ENCODE measurements at regions not wholly inside any gene's neighbourhood (a gene's known extent, or its start where the extent isn't known, plus 50 kb on each side); places are given as distances from the start of the nearest gene placed in this dataset.

DNA sequence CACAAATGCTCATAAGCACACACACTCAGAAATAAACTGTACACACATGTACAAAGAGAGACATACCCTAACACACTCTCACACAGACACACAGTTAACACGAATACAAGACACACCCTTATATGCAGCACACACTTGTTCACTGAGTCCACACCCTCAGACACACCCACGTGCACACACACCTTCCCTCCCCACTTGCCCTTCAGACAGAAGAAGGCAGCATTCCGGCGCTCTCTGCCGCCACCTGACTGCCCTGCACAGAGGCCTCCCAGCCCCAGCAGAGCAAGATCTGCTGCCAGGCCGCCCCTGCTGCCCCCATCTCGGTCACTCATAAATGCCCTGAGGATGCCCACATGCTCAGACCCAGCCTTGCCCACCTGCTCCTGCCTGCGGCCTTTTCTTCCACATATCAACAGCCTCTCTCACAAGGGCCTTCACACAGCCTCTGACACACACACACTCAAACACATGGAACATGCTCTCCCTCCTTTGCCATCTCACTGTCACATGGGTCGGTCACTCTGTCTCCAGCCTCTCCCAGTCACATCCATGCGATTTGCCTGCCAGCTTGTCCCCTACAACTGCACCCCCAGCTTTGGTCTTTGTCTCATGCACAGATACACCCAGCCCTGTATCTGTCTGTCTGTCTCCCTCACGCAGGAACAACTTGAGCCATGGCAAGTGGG is 71.1 kb downstream of the EPHB3 start:
- no peak overlapping the region for H3K4me3 ChIP-seq
- peak overlapping the region in 1 of 21 experiments; percentile 8 for H3K27ac ChIP-seq
